Thyroid gland (tissue), 4 donors: ENCODE measurements at regions not wholly inside any gene's neighbourhood (a gene's known extent, or its start where the extent isn't known, plus 50 kb on each side); places are given as distances from the start of the nearest gene placed in this dataset.

Experiments used
- POLR2A ChIP-seq, 2 donors: fragments of 450-650 bp; IDR thresholded peaks; one replicate each; pipeline ENCODE4 v1.6.1; 2017; ENCODE audit warnings: antibody characterized with exemption in 2 of 2, mild to moderate bottlenecking in 2 of 2, moderate library complexity in 1 of 2
- TF ChIP-seq, protein P1 (sequence below), 6 experiments: fragments of 200-600 bp in 3 of 6; fragments of 450-650 bp in 3 of 6; sonication (generic) in 3 of 6; IDR thresholded peaks; one replicate each; pipeline ENCODE4 v1.5.1; 2016 to 2019; ENCODE audit warnings: antibody characterized with exemption in 6 of 6, mild to moderate bottlenecking in 2 of 6, inconsistent platforms in 1 of 6, moderate library complexity in 1 of 6

- TF ChIP-seq, protein P1, sequence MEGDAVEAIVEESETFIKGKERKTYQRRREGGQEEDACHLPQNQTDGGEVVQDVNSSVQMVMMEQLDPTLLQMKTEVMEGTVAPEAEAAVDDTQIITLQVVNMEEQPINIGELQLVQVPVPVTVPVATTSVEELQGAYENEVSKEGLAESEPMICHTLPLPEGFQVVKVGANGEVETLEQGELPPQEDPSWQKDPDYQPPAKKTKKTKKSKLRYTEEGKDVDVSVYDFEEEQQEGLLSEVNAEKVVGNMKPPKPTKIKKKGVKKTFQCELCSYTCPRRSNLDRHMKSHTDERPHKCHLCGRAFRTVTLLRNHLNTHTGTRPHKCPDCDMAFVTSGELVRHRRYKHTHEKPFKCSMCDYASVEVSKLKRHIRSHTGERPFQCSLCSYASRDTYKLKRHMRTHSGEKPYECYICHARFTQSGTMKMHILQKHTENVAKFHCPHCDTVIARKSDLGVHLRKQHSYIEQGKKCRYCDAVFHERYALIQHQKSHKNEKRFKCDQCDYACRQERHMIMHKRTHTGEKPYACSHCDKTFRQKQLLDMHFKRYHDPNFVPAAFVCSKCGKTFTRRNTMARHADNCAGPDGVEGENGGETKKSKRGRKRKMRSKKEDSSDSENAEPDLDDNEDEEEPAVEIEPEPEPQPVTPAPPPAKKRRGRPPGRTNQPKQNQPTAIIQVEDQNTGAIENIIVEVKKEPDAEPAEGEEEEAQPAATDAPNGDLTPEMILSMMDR (IDR thresholded peaks at IDR 0.05) = no peak
- TF ChIP-seq POLR2A (IDR thresholded peaks at IDR 0.05) = no peak
Measured at GRCh38 chr6:144993870-144994269, 708.7 kb downstream of the UTRN start.
